ENCODE measurements at regions not wholly inside any gene's neighbourhood (a gene's known extent, or its start where the extent isn't known, plus 50 kb on each side); places are given as distances from the start of the nearest gene placed in this dataset.

GRCh38 chr2:88261725-88262124, 91.6 kb downstream of the THNSL2 start:
- ChIA-PET CTCF (no interaction called here), POLR2A (no interaction called here)
- Mint-ChIP-seq H3K4me3 (no peak overlapping the region), H3K9me3 (no peaks in the 10 kb centered on the region), H3K27me3 (peaks cover 6% of the 10 kb centered on the region), H3K27ac (no peak overlapping the region), H3K4me1 (no peaks in the 10 kb centered on the region), H3K36me3 (ENCODE audit: low read depth) (no peaks in the 10 kb centered on the region)
- DNase-seq, result no peak

- Mint-ChIP-seq H3K36me3 (ENCODE audit: low read depth) (no peaks in the 10 kb centered on the region), H3K4me1 (no peaks in the 10 kb centered on the region), H3K9me3 (no peaks in the 10 kb centered on the region), H3K27me3 (peaks cover 7% of the 10 kb centered on the region), H3K4me3 (no peak overlapping the region), H3K27ac (no peak overlapping the region)
- ChIA-PET CTCF (interaction anchor here (0.9 to 1.4 kb wide), 2 partner anchors 9 to 13 kb away, joined by 3 read pairs; no protein-coding TSS in a partner anchor), POLR2A (no interaction called here)
- no peak for DNase-seq
Measured at GRCh38 chr2:88258208-88258607, 88.1 kb downstream of the THNSL2 start.

- peaks cover 5% of the 10 kb centered on the region for H3K27me3 Mint-ChIP-seq
- CTCF ChIA-PET, result no interaction called here
Measured at GRCh38 chr2:88254437-88255091, 84.4 kb downstream of the THNSL2 start.

GRCh38 chr2:88253997-88254396, 83.9 kb downstream of the THNSL2 start:
- CTCF ChIA-PET, result no interaction called here

More at GRCh38 chr2:88254437-88255091, 84.4 kb downstream of the THNSL2 start:
- POLR2A ChIA-PET, result no interaction called here
- Mint-ChIP-seq H3K36me3 (ENCODE audit: low read depth) (no peaks in the 10 kb centered on the region), H3K27ac (no peak overlapping the region), H3K4me1 (no peaks in the 10 kb centered on the region), H3K4me3 (no peak overlapping the region), H3K9me3 (no peaks in the 10 kb centered on the region)
- DNase-seq, result no peak

GRCh38 chr2:88253375-88253774, 83.2 kb downstream of the THNSL2 start:
- ChIA-PET CTCF (interaction anchor here (0.7 kb wide), 1 partner anchor 96 kb away, joined by 3 read pairs; no protein-coding TSS in a partner anchor), POLR2A (no interaction called here)
- Mint-ChIP-seq H3K4me3 (no peak overlapping the region), H3K27ac (no peak overlapping the region), H3K4me1 (no peaks in the 10 kb centered on the region), H3K27me3 (peaks cover 5% of the 10 kb centered on the region), H3K9me3 (no peaks in the 10 kb centered on the region), H3K36me3 (ENCODE audit: low read depth) (no peaks in the 10 kb centered on the region)
- no peak for DNase-seq

More at GRCh38 chr2:88253997-88254396, 83.9 kb downstream of the THNSL2 start:
- H3K9me3 Mint-ChIP-seq, result no peaks in the 10 kb centered on the region
- POLR2A ChIA-PET, result no interaction called here
- H3K4me1 Mint-ChIP-seq, result no peaks in the 10 kb centered on the region
- H3K36me3 Mint-ChIP-seq (ENCODE audit: low read depth), result no peaks in the 10 kb centered on the region
- peaks cover 5% of the 10 kb centered on the region for H3K27me3 Mint-ChIP-seq
- H3K27ac Mint-ChIP-seq, result no peak overlapping the region
- H3K4me3 Mint-ChIP-seq, result no peak overlapping the region
- DNase-seq, result no peak

- no peak overlapping the region for H3K27ac Mint-ChIP-seq
- ChIA-PET POLR2A (no interaction called here), CTCF (interaction anchor here (0.7 kb wide), 1 partner anchor 97 kb away, joined by 3 read pairs; no protein-coding TSS in a partner anchor)
- H3K9me3 Mint-ChIP-seq, result no peaks in the 10 kb centered on the region
- H3K4me3 Mint-ChIP-seq, result no peak overlapping the region
- no peak for DNase-seq
- no peaks in the 10 kb centered on the region for H3K4me1 Mint-ChIP-seq
- peaks cover 5% of the 10 kb centered on the region for H3K27me3 Mint-ChIP-seq
- no peaks in the 10 kb centered on the region for H3K36me3 Mint-ChIP-seq (ENCODE audit: low read depth)
Measured at GRCh38 chr2:88252646-88253045, 82.5 kb downstream of the THNSL2 start.

- ChIA-PET CTCF (no interaction called here), POLR2A (no interaction called here)
- Mint-ChIP-seq H3K36me3 (ENCODE audit: low read depth) (no peaks in the 10 kb centered on the region), H3K4me3 (no peak overlapping the region), H3K27ac (no peak overlapping the region), H3K9me3 (no peaks in the 10 kb centered on the region), H3K27me3 (peaks cover 5% of the 10 kb centered on the region), H3K4me1 (no peaks in the 10 kb centered on the region)
- no peak for DNase-seq
Measured at GRCh38 chr2:88252111-88252510, 82.0 kb downstream of the THNSL2 start.

GRCh38 chr2:88250404-88250803, 80.3 kb downstream of the THNSL2 start:
- H3K36me3 Mint-ChIP-seq (ENCODE audit: low read depth), result no peaks in the 10 kb centered on the region
- no peak overlapping the region for H3K4me3 Mint-ChIP-seq
- no peaks in the 10 kb centered on the region for H3K9me3 Mint-ChIP-seq
- H3K27me3 Mint-ChIP-seq, result peaks cover 5% of the 10 kb centered on the region
- POLR2A ChIA-PET, result no interaction called here
- DNase-seq, result no peak
- no peak overlapping the region for H3K27ac Mint-ChIP-seq
- CTCF ChIA-PET, result interaction anchor here (2.4 kb wide), 1 partner anchor 14 kb away, joined by 6 read pairs; no protein-coding TSS in a partner anchor
- H3K4me1 Mint-ChIP-seq, result no peaks in the 10 kb centered on the region

GRCh38 chr2:88248280-88248828, 78.2 kb downstream of the THNSL2 start:
- no peak overlapping the region for H3K27ac Mint-ChIP-seq
- no peak overlapping the region for H3K4me3 Mint-ChIP-seq
- H3K36me3 Mint-ChIP-seq (ENCODE audit: low read depth), result no peaks in the 10 kb centered on the region
- CTCF ChIA-PET, result interaction anchor here (1.4 to 2.4 kb wide), 2 partner anchors 9 to 16 kb away, joined by 3 to 6 read pairs; no protein-coding TSS in a partner anchor
- no peaks in the 10 kb centered on the region for H3K4me1 Mint-ChIP-seq
- no peak for DNase-seq
- POLR2A ChIA-PET, result no interaction called here
- H3K9me3 Mint-ChIP-seq, result peaks cover 5% of the 10 kb centered on the region
- H3K27me3 Mint-ChIP-seq, result peaks cover 5% of the 10 kb centered on the region

- CTCF ChIA-PET, result no interaction called here
- no peak for DNase-seq
Measured at GRCh38 chr2:88247531-88247930, 77.4 kb downstream of the THNSL2 start.

GRCh38 chr2:88245109-88245508, 75.0 kb downstream of the THNSL2 start:
- Mint-ChIP-seq H3K4me3 (no peak overlapping the region), H3K9me3 (peaks cover 5% of the 10 kb centered on the region), H3K27me3 (no peaks in the 10 kb centered on the region), H3K27ac (no peak overlapping the region), H3K36me3 (ENCODE audit: low read depth) (no peaks in the 10 kb centered on the region), H3K4me1 (no peaks in the 10 kb centered on the region)
- no peak for DNase-seq
- POLR2A ChIA-PET, result no interaction called here
- CTCF ChIA-PET, result interaction anchor here (0.6 kb wide), 1 partner anchor 1434 kb away, joined by 3 read pairs; no protein-coding TSS in a partner anchor

More at GRCh38 chr2:88247531-88247930, 77.4 kb downstream of the THNSL2 start:
- H3K4me1 Mint-ChIP-seq, result no peaks in the 10 kb centered on the region
- H3K4me3 Mint-ChIP-seq, result no peak overlapping the region
- POLR2A ChIA-PET, result no interaction called here
- H3K36me3 Mint-ChIP-seq (ENCODE audit: low read depth), result no peaks in the 10 kb centered on the region
- H3K27me3 Mint-ChIP-seq, result peaks cover 3% of the 10 kb centered on the region
- H3K9me3 Mint-ChIP-seq, result peaks cover 5% of the 10 kb centered on the region
- no peak overlapping the region for H3K27ac Mint-ChIP-seq

GRCh38 chr2:88239781-88240180, 69.6 kb downstream of the THNSL2 start:
- Mint-ChIP-seq H3K9me3 (peaks cover 4% of the 10 kb centered on the region), H3K4me3 (no peak overlapping the region), H3K36me3 (ENCODE audit: low read depth) (no peaks in the 10 kb centered on the region), H3K27ac (no peak overlapping the region), H3K4me1 (peaks cover 3% of the 10 kb centered on the region), H3K27me3 (no peaks in the 10 kb centered on the region)
- CTCF ChIA-PET, result no interaction called here
- POLR2A ChIA-PET, result no interaction called here
- no peak for DNase-seq

GRCh38 chr2:88236666-88237065, 66.5 kb downstream of the THNSL2 start:
- peaks cover 3% of the 10 kb centered on the region for H3K4me1 Mint-ChIP-seq
- peaks cover 3% of the 10 kb centered on the region for H3K27me3 Mint-ChIP-seq
- no peak overlapping the region for H3K27ac Mint-ChIP-seq
- H3K36me3 Mint-ChIP-seq (ENCODE audit: low read depth), result no peaks in the 10 kb centered on the region
- CTCF ChIA-PET, result no interaction called here
- DNase-seq, result no peak
- no peaks in the 10 kb centered on the region for H3K9me3 Mint-ChIP-seq
- POLR2A ChIA-PET, result no interaction called here
- H3K4me3 Mint-ChIP-seq, result no peak overlapping the region
